ENCODE measurements at regions not wholly inside any gene's neighbourhood (a gene's known extent, or its start where the extent isn't known, plus 50 kb on each side); places are given as distances from the start of the nearest gene placed in this dataset.

DNA sequence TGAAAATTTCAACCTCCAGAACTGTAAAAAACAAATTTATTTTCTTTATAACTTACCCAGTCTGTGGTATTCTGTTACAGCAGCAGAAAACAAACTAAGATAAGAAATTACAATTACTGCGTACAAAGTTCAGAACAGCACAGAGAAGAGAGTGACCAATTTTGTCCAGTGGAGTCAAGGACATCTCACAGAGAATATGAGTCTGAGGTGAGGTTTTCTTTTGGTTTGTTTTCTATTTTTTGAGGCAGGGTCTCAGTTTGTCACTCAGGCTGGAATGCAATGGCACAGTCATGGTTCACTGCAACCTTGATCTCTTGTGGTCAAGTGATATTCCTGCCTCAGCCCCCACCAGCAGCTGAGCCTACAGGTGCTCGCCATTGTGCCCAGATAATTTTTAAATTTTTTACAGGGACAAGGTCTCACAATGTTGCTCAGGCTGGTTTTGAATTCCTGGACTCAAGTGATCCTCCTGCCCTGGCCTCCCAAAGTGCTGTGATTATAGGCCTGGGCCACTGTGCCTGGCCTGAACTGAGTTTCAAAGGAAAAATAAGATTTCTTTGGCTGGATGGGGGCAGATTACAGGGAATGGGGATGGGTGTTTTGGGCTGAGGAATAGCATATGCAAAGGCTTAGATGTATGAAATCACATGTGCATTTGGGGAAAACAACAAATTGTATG lies 201.1 kb upstream of the USP24 start:
- DNase-seq (ENCODE audit: low spot score), result no peak

DNA sequence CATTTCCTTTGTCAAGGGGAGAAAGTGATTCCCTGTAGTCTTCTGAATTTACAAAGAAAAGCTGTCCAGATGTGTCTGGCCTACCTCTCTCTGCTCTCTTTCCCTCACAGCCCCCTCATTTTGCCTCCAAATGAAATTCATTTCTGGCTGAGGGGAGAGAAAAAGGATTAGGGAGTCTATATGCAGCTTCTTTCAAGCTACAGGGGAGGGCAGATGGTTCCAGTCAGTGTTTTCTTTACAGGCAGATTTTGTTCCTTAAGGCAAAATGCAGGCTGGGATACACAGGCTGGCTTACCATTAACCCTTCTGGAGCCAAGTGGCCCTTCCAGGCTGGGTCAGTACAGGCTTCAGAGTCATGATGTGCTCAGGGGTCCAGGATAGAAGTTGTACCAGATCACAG lies 198.1 kb upstream of the USP24 start:
- no peak for DNase-seq (ENCODE audit: low spot score)

GRCh38 chr1:55412060-55412459 lies 196.9 kb upstream of the USP24 start:
- DNase-seq (ENCODE audit: low spot score), result no peak

DNA sequence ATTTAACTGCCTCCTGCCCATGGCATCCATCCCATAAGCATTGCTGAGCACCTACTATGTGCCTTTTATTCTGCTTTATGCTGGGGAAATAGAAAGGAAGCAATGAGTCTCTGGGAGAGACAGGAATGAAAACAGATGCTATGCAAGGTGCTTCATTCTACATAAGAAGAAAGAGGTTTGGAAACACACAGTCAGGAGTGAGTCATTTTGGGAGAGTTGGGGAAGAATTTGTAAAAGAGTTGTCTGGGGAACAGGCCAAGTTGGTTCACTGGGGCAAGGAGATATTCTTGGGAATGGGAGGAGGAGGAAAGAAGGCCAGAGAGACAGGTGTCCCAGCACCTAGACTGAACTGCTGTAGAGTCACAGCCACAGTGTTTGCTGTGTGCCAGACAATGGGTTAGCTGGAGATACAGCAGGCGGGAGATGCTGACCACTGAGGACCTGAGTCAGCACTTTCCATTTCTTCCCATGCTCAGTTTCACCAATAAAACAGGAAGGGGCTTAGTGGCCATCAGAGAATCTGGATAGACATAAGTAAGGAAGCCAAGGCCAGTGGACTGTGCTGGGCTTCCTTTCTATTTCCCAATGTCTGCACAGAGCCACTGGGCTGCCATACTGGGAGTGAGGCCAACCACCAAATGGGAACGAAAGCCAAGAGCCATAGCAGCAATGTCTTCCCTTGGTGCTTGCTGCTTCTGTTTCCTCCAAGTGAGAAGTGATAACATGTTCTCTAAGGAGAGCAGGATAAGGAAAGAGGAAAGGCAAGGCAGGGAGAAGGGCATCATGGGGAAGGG lies 187.7 kb upstream of the USP24 start:
- DNase-seq (ENCODE audit: low spot score), result no peak

- no peak for DNase-seq (ENCODE audit: low spot score)
Measured at GRCh38 chr1:55402142-55402541, 187.0 kb upstream of the USP24 start.

DNA sequence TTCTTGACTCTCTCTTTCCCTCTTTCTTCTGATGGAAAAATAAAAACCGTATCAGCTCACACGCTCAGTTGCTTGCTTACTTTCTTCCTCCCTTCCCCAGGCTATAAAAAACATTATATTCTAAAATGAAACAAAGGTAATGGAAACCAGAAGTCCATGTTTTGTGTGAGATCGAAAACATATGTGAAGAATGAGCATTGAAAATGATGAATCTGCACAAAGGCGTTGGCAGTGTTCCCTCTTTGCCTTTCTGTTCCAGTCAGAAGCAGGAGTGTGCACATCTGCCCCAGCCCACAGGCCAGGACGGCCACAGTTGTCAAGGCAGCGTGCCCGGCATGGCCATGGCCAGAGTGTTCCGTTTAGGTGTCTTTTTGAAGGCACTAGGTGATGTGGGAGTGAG lies 185.3 kb upstream of the USP24 start:
- no peak for DNase-seq (ENCODE audit: low spot score)

DNA sequence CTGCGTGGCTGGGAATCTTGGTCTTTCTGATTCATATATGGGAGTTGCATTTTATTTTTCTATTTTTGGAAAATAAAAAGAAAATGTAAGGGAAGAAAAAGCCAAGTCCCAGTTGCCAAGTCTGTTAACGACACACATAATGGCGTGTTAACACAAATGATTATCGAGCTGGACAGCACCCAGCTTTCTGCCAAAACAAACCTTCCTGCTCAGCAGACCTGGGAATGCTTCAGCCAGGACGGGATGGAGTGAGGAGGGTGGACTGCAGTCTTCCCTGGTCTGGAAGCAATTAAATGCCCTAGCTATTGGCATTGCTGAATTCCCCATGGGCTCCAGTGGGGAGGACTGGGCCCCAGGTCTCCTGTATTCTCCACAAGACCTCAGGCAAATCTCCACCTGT lies 184.2 kb upstream of the USP24 start:
- DNase-seq (ENCODE audit: low spot score), result no peak

- DNase-seq (ENCODE audit: low spot score), result no peak
Measured at GRCh38 chr1:55396381-55396891, 181.3 kb upstream of the USP24 start.

DNA sequence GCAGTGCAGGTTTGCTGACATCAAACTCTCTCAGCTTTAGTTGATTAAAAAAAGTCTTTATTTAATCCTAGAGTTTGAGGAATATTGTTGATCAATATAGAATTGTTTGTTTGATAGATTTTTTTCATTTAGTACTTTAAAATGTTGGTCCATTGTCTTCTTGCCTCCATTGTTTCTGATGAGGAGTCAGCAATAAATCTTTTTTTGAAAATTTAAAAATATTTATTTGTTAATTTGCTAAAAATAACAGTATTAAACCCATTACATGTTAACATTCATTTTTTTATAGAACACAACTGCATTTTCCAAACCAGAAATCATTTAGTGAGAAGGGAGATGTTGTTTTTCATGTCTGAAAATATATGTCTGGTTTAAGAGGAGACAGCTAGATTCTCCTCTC lies 173.8 kb upstream of the USP24 start:
- no peak for DNase-seq (ENCODE audit: low spot score)

DNA sequence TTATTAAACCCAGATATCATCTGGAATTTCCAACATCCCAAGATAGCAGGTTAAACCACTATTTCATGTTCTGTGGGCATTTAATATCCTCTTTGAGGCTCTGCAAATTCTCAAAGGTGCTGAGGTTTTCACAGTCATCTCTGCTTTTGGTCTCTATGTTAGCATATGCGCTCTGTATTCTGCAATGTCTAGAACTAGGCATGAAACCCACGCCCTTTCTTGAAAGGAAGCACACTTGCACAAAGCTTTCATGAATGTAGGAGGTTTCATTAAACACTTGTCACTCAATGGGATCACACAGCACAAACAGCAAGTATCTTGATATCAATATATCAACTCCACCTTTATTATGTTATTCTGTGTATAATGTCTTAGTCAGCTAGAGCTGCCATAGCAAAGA lies 172.0 kb upstream of the USP24 start:
- no peak for DNase-seq (ENCODE audit: low spot score)

DNA sequence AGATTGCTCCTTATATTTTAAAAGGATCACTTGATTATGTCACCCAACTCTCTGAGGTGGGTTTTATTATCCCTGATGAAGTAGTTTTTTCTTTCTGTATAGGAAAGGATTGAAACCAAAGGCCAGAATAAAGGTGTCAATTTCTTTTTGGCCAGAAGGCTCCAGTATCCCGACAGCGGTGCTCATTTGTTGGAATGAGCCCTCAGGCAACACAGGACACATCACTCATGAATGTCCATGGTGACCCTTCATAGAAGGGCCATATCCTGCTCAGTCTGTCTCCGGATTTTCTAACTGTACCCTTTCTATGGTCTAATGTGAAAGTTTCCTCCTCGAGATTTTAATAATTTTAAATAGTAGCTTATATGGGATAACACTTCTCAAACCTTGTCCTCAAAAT lies 171.3 kb upstream of the USP24 start:
- no peak for DNase-seq (ENCODE audit: low spot score)

- no peak for DNase-seq (ENCODE audit: low spot score)
Measured at GRCh38 chr1:55385402-55386018, 170.3 kb upstream of the USP24 start.

DNA sequence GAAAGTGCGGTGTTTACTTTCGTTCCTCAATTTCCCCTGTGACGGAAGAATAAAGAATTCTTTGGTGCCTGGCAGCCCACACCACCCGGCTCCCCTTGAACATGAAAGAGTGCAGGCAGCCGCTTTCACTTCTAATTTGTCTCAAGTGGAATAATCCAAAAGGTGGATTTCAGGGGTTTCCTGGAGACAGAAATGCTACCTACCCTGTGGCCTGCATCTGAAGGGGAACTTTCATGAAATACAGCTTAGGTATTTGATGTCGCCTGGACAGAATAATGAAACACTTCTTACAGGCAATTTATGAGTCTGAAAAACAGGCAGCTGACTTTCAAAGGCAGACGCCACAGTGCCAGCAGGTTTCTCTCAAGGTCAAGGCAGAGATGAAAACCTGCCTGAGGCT lies 169.5 kb upstream of the USP24 start:
- DNase-seq (ENCODE audit: low spot score), result no peak

- no peak for DNase-seq (ENCODE audit: low spot score)
Measured at GRCh38 chr1:55382806-55383305, 167.7 kb upstream of the USP24 start.

DNA sequence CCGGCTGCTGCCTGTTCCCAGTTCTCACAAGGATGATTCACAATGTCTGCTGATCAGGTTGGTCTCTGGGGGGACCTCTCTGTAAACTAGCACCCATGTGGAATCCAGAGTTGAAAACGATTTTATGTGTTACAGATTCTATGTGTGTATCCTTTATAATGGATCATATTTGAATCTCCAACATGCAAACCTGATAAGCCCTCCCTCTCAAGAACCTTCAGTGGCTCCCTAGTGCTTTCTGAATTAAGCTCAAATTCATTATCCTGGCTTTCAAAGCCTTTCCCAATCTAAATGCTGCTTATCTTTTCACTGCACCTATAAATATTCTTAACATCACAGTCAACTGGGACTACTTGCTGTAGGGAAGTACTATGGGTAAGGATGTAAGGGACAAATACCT lies 166.8 kb upstream of the USP24 start:
- DNase-seq (ENCODE audit: low spot score), result no peak

- DNase-seq (ENCODE audit: low spot score), result no peak
Measured at GRCh38 chr1:55381491-55381890, 166.3 kb upstream of the USP24 start.

- DNase-seq (ENCODE audit: low spot score), result no peak
Measured at GRCh38 chr1:55380355-55380970, 165.3 kb upstream of the USP24 start.

- peak; percentile 19 for DNase-seq (ENCODE audit: low spot score)
Measured at GRCh38 chr1:55378582-55378981, 163.4 kb upstream of the USP24 start.

- no peak for DNase-seq (ENCODE audit: low spot score)
Measured at GRCh38 chr1:55376897-55377296, 161.7 kb upstream of the USP24 start.

- DNase-seq (ENCODE audit: low spot score), result peak; percentile 48
Measured at GRCh38 chr1:55375617-55376258, 160.6 kb upstream of the USP24 start.

DNA sequence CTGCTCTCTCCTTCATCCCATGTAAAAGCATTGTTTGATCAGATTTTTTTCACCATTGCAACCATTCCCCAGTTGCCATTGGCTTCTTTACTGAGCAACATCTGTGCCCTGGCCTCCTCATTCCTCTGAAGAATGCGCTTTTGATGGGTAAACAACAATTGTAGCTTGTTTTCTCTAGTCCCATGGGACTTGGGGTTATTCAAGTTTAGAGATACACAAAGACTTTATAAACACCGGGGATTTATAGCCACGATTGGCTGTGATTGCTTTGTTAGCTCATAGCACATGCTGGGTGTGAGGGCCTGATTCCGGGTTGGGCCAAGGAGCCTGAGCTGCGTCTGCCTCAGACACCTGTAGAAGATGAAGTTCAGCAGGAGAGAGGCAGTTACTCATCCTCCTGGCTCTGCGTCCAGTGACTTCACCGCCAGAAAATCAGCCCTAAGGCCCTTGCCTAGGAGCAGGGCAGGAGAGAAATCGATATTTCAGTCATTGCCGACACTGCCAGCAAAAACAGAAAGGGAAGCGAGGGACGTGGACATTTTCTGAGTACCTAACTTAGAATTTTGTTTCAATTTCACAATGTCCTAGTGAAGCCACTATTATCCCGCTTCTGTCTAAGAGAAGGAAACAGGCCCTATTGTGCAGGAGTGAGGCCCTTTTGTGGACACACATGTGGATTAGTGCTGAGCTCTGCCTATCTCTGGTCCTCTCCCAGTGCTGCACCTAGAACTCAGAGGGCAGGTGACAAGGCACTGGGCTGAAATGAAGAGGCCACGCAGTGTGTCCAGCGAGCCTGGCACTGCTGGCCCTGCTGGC lies 159.8 kb upstream of the USP24 start:
- no peak for DNase-seq (ENCODE audit: low spot score)

Measured in activated CD4-positive, alpha-beta T cell treated with anti-CD3 and anti-CD28 coated beads, Interleukin-2, Interleukin-4, amounts not matched to agents 100 ng/mL and 50 ng/mL, durations not matched to agents 16 hours and 8 hours (primary cell).